ENCODE measurements at regions not wholly inside any gene's neighbourhood (a gene's known extent, or its start where the extent isn't known, plus 50 kb on each side); places are given as distances from the start of the nearest gene placed in this dataset.
"Not testable (repeated sequence)": the region's sequence is repeated elsewhere in the genome, so short reads cannot be mapped to it uniquely, and the experiment has no call there.

DNA sequence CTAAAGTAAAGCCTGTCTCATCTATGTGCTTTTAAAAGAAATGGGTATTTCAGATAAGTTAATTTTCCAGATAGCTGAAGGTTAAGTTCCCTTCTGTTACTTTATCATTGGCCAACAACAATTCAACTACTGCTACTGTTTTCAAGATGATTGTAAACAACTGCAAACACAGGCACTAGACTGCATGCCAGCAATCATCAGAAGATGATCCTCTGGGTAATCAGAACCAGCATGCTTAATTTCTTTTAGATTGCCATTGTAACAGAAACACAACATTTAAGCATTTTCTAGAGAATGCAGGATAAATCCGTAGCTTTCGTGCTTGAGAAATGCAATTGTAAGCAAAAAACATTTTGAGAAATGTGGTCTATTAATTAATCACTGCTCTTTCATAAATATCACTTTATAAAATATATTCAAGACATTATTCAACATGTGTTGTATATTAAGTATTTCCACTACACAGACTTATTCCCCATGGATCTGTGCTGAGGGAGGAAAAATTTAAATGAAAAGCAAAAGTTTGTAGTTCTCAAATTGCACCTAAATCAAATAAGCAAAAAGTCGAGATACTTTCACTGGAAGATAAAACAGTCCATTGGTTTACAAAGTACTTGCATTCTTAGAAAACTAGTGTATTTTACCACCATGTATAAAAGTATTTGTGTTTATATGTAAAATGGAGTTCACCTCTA lies 133.7 kb downstream of the ATL2 start:
- Histone ChIP-seq H3K27me3 (no peaks in the 10 kb centered on the region), H3K36me3 (no peaks in the 10 kb centered on the region), H3K4me1 (peaks cover 29% of the 10 kb centered on the region), H3K9me3 (no peaks in the 10 kb centered on the region), H3K4me3 (no peak overlapping the region), H3K27ac (no peak overlapping the region)
- TF ChIP-seq, protein P1, sequence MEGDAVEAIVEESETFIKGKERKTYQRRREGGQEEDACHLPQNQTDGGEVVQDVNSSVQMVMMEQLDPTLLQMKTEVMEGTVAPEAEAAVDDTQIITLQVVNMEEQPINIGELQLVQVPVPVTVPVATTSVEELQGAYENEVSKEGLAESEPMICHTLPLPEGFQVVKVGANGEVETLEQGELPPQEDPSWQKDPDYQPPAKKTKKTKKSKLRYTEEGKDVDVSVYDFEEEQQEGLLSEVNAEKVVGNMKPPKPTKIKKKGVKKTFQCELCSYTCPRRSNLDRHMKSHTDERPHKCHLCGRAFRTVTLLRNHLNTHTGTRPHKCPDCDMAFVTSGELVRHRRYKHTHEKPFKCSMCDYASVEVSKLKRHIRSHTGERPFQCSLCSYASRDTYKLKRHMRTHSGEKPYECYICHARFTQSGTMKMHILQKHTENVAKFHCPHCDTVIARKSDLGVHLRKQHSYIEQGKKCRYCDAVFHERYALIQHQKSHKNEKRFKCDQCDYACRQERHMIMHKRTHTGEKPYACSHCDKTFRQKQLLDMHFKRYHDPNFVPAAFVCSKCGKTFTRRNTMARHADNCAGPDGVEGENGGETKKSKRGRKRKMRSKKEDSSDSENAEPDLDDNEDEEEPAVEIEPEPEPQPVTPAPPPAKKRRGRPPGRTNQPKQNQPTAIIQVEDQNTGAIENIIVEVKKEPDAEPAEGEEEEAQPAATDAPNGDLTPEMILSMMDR (IDR thresholded peaks at IDR 0.05), result no peak
- TF ChIP-seq POLR2A (IDR thresholded peaks at IDR 0.05) (no peak), POLR2AphosphoS5 (IDR thresholded peaks at IDR 0.05) (no peak), EP300 (IDR thresholded peaks at IDR 0.05) (no peak)
- DNase-seq (ENCODE audit: low spot score in 2 of 2), result no peak
- WGBS, result 67% methylated on average over 3 of the region's 3 CpGs

DNA sequence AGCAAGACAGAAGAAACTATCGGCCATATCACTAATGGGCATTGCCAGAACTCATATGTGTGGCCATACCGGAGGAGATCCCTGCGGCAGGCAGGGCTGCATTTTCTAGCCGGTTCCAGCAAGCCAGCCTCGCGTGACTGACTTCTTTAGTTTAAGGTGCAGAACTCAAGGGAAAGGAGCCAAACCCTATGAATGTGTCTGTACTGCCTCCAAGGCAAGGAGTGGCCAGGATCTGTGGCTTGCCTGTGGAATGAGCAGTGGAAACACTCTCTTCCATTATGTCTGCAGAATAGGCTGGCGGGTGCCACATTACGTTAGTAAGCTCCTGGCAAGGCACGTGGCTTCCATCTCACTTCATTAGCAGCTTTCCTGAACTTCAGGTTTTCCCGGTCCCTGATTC lies 137.6 kb downstream of the ATL2 start:
- H3K36me3 ChIP-seq, result no peaks in the 10 kb centered on the region
- H3K4me1 ChIP-seq, result peaks cover 17% of the 10 kb centered on the region
- TF ChIP-seq, protein P1 (IDR thresholded peaks at IDR 0.05), result no peak
- TF ChIP-seq POLR2AphosphoS5 (IDR thresholded peaks at IDR 0.05), result peak in 2 of 3 donors; percentile 69 to 76
- TF ChIP-seq EP300 (IDR thresholded peaks at IDR 0.05), result no peak
- H3K27ac ChIP-seq, result no peak overlapping the region
- no peaks in the 10 kb centered on the region for H3K27me3 ChIP-seq
- DNase-seq (ENCODE audit: low spot score in 2 of 2), result no peak
- 69% methylated on average over 10 of the region's 10 CpGs for WGBS
- peak overlapping the region; percentile 0 for H3K4me3 ChIP-seq
- no peaks in the 10 kb centered on the region for H3K9me3 ChIP-seq

DNA sequence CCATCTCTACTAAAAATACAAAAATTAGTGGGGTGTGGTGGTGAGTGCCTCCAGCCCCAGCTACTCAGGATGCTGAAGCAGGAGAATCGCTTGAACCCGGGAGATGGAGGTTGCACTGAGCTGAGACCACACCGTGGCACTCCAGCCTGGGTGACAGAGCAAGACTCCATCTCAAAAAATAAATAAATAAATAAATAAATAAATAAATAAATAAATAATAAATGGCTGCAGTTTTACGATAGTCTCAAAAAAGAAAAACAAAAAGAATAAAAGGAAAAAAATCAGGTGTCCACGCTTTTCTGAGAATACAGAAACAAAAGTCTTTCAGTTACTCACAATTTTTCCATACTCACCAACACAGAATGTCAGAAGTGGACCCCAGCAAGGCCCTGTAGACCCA lies 138.4 kb downstream of the ATL2 start:
- H3K36me3 ChIP-seq, H3K27me3 ChIP-seq: not testable (repeated sequence)
- peak overlapping the region; percentile 0 for H3K4me3 ChIP-seq

DNA sequence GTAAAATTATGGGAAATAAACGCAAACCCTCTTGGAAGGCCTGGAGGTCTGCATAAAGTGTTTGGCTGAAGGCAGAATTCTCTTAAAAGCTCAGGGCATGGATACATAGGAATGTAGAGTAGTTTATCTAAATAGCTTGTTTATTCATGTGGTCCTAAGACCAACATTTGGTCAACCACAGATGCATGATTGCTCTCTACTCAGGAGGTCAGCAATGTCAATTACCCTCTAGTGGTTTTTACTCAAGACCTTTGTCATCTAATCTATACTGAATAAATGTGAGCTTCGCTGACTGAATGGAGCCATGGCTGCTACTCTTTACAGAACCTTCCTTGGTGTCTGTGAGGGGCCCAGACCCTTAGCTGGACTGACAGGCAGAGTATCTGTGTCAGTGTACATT lies 139.8 kb downstream of the ATL2 start:
- no peaks in the 10 kb centered on the region for H3K36me3 ChIP-seq
- TF ChIP-seq POLR2AphosphoS5 (IDR thresholded peaks at IDR 0.05) (no peak), EP300 (IDR thresholded peaks at IDR 0.05) (no peak), POLR2A (IDR thresholded peaks at IDR 0.05) (no peak)
- TF ChIP-seq, protein P1 (IDR thresholded peaks at IDR 0.05), result no peak
- no peak for DNase-seq (ENCODE audit: low spot score in 2 of 2)
- no peaks in the 10 kb centered on the region for H3K27me3 ChIP-seq
- peaks cover 15% of the 10 kb centered on the region for H3K4me1 ChIP-seq
- 96% methylated on average over 2 of the region's 2 CpGs for WGBS
- no peak overlapping the region for H3K27ac ChIP-seq
- no peaks in the 10 kb centered on the region for H3K9me3 ChIP-seq
- H3K4me3 ChIP-seq, result no peak overlapping the region

More for the DNA sequence above, 138.4 kb downstream of the ATL2 start:
- H3K4me1 ChIP-seq, result peaks cover 14% of the 10 kb centered on the region
- not testable (repeated sequence) for H3K9me3 ChIP-seq; DNase-seq (ENCODE audit: low spot score in 2 of 2); H3K27ac ChIP-seq
- WGBS, result 94% methylated on average over 5 of the region's 5 CpGs

DNA sequence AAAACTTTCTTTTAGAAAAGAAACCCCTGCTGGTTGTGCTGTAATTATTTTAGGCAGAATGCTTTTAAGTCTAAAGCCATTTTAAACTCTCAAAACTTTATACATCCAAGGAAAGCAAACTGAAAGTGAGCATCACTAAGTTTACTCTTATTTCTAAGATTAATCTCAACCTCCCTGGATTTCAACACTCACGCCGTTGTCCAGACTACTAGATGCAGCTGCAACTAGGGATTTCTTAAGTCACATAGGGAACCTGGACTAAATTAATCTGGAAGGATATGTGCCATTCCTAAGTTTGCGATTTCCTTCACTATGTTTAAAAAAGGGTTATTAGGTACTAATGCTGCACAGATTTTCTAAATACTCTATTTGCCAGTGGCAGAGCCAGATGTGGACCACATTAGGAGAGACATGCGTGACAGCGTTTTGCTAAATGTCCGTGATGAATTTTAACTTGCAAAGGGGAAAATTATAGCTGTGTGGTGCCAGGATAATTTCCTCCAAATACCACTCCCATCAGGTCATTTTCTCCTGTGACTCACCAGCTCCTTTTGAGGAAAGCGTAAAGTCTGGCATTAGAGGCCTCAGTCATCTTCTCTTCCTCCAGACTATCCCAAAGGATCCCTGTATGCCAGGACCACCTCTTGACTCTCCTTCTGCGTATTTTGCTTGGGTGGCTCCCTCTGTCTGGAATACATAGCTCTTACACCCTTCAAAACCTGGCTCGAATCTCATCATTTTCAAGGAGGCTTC lies 143.7 kb downstream of the ATL2 start:
- WGBS, result 55% methylated on average over 9 of the region's 9 CpGs
- DNase-seq (ENCODE audit: low spot score in 2 of 2), result no peak
- H3K9me3 ChIP-seq, result no peaks in the 10 kb centered on the region

More for the DNA sequence above, 143.7 kb downstream of the ATL2 start:
- TF ChIP-seq POLR2A (IDR thresholded peaks at IDR 0.05), result no peak
- TF ChIP-seq POLR2AphosphoS5 (IDR thresholded peaks at IDR 0.05), result no peak
- TF ChIP-seq, protein P1 (IDR thresholded peaks at IDR 0.05), result no peak
- no peak for TF ChIP-seq EP300 (IDR thresholded peaks at IDR 0.05)
- Histone ChIP-seq H3K4me3 (no peak overlapping the region), H3K36me3 (no peaks in the 10 kb centered on the region), H3K27ac (no peak overlapping the region), H3K27me3 (no peaks in the 10 kb centered on the region), H3K4me1 (peaks cover 4% of the 10 kb centered on the region)

Measured in suprapubic skin (tissue), 4 donors.